ENCODE measurements at regions not wholly inside any gene's neighbourhood (a gene's known extent, or its start where the extent isn't known, plus 50 kb on each side); places are given as distances from the start of the nearest gene placed in this dataset.
A peak's percentile ranks its signal among the peaks of the same experiment; 100 is the strongest.

GRCh38 chr4:66927937-66928336 lies 617.4 kb downstream of the CENPC start:
- intact Hi-C loops (cut with DNase I), result no loop called here
- Histone ChIP-seq H3K27me3 (no peaks in the 10 kb centered on the region), H3K9me3 (no peaks in the 10 kb centered on the region), H3K4me3 (no peak overlapping the region), H3K4me1 (no peaks in the 10 kb centered on the region), H3K36me3 (no peaks in the 10 kb centered on the region), H3K27ac (no peak overlapping the region)
- TF ChIP-seq CTCF (IDR thresholded peaks at IDR 0.05), result no peak
- DNase-seq, result peak in 1 of 4 donors; percentile 3
- no peak for ATAC-seq

- DNase-seq (no peak), ATAC-seq (no peak)
- Histone ChIP-seq H3K36me3 (no peaks in the 10 kb centered on the region), H3K9me3 (no peaks in the 10 kb centered on the region), H3K4me3 (no peak overlapping the region), H3K27me3 (no peaks in the 10 kb centered on the region), H3K4me1 (no peaks in the 10 kb centered on the region), H3K27ac (no peak overlapping the region)
- intact Hi-C loops (cut with DNase I), result no loop called here
- no peak for TF ChIP-seq CTCF (IDR thresholded peaks at IDR 0.05)
Observed at GRCh38 chr4:66926687-66927086, 618.6 kb downstream of the CENPC start.

- Histone ChIP-seq H3K27me3 (no peaks in the 10 kb centered on the region), H3K4me1 (no peaks in the 10 kb centered on the region), H3K27ac (no peak overlapping the region), H3K9me3 (no peaks in the 10 kb centered on the region), H3K36me3 (no peaks in the 10 kb centered on the region), H3K4me3 (no peak overlapping the region)
- TF ChIP-seq CTCF (IDR thresholded peaks at IDR 0.05), result no peak
- intact Hi-C loops (cut with DNase I), result no loop called here
- DNase-seq (no peak), ATAC-seq (no peak)
Observed at GRCh38 chr4:66923081-66923865, 622.0 kb downstream of the CENPC start.

GRCh38 chr4:66921433-66921832 lies 623.9 kb downstream of the CENPC start:
- no peaks in the 10 kb centered on the region for H3K36me3 ChIP-seq
- no peaks in the 10 kb centered on the region for H3K27me3 ChIP-seq
- no peak overlapping the region for H3K27ac ChIP-seq
- H3K4me1 ChIP-seq, result no peaks in the 10 kb centered on the region
- H3K4me3 ChIP-seq, result no peak overlapping the region
- H3K9me3 ChIP-seq, result no peaks in the 10 kb centered on the region
- TF ChIP-seq CTCF (IDR thresholded peaks at IDR 0.05), result no peak
- no peak for ATAC-seq
- intact Hi-C loops (cut with DNase I), result no loop called here
- DNase-seq, result no peak

- Histone ChIP-seq H3K9me3 (no peaks in the 10 kb centered on the region), H3K4me1 (no peaks in the 10 kb centered on the region), H3K36me3 (no peaks in the 10 kb centered on the region), H3K4me3 (no peak overlapping the region), H3K27me3 (no peaks in the 10 kb centered on the region), H3K27ac (no peak overlapping the region)
- intact Hi-C loops (cut with DNase I), result no loop called here
- DNase-seq, result peak in 1 of 4 donors; percentile 51
- TF ChIP-seq CTCF (IDR thresholded peaks at IDR 0.05), result no peak
- ATAC-seq, result no peak
Observed at GRCh38 chr4:66920514-66920913, 624.8 kb downstream of the CENPC start.
